HCEC 1CT (cell line): ENCODE measurements at regions not wholly inside any gene's neighbourhood (a gene's known extent, or its start where the extent isn't known, plus 50 kb on each side); places are given as distances from the start of the nearest gene placed in this dataset.
A peak's percentile ranks its signal among the peaks of the same experiment; 100 is the strongest.

Experiments used
- DNase-seq: peaks from one replicate; pipeline ENCODE4 v3.0.0-alpha.2; 2017

DNA sequence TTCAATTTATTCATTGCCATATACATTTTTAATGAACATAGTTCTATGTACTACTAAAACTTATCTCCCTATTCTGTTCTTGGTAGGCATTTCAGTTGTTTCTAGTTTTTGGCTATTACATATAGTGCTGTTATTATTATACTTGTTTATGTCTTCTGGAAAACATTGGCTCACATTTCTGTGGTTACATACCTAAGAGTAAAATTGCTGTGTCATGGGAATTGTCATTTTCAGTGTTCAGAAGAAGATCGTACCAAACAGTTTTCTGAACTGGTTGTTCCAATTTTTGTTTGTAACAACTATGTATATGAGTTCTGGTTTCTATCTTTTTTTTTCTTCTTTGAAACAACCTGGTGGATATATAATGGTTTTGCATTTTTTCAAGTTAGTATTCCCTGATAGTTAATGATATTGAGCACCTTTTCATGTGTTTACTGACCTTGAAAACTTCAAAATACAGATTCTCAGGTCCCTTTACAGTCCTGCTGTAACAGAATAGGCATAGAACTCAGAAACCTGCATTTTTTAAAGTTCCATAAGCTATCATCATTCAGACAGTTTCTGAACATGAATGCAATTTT lies 230.7 kb downstream of the JRKL start:
- peak; percentile 9 for DNase-seq

DNA sequence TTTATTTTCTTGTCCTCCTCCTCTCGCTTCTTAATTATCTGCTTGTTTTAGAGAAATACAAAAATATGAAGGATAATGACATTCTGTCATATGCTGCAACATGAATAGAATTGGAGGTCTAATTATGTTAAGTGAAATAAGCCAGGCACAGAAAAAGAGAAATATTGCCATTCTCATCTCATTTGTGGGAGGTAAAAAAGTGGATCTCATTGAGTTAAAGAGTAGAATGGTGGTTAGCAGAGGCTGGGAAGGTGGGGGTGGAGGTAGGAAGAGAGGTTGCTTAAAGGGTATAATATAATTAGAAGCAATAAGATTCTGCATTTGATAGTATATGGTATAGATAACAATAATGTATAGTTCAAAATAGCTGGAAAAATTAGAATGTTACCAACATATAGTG lies 231.3 kb downstream of the JRKL start:
- DNase-seq = no peak

DNA sequence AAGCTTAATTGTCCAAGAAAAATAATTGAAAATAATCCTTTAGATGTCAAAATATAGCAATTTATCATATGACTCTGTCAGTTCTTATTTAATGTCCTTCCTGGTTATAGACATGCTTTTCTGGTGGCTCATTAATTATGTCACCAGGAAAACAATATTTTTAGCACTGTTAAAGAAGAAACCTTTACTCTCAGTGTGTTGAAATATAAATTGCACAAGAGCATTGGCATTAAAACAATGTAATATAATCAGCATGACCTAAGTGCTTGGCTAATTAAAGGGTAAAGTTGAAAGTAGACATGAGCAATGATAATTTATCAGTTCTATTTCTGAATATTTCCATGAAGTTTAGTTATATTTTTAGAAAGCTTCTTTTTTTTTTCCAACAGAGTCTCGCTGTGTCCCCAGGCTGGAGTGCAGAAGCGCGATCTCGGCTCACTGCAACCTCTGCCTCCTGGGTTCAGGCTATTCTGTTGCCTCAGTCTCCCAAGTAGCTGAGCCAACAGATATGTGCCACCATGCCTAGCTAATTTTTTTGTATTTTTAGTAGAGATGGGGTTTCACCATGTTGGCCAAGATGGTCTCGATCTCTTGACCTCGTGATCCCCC lies 232.3 kb downstream of the JRKL start:
- DNase-seq = peak; percentile 13

GRCh38 chr11:96624126-96624525 lies 234.3 kb downstream of the JRKL start:
- DNase-seq = no peak

DNA sequence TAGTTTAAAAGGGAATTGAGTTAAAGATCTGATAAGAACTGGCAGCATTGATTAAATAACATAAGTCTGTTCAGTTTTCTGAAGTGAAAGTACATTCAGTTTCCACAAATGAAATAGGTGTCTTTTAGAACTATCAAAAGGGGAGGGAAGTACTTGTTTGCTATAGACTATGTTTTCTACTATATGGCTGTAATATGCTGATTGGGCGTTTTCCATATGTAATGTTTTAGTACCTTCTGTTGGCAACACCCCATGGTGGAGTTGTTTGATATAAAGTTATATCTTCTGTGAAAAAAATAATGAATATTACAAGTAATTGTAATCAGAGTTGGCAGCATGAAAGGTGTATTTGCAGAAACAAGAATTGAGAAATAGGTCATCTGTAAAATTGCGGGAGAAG lies 237.6 kb downstream of the JRKL start:
- no peak for DNase-seq

DNA sequence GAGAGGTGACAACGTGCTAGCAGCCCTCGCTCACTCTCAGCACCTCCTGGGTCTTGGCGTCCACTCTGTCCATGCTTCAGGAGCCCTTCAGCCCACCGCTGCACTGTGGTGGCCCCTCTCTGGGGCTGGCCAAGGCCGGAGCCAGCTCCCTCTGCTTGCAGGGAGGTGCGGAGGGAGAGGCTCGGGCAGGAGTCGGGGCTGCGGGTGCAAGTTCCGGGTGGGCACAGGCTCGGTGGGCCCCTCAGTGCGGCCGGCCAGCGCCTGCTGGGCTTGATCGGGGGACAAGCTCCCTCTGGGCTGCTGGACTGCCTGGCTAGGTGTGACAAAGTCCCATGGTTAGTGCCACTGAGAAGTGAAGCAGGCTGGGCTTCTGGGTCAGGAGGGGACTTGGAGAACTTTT lies 245.8 kb downstream of the JRKL start:
- DNase-seq = no peak

- no peak for DNase-seq
Measured at GRCh38 chr11:96641261-96641660, 251.4 kb downstream of the JRKL start.

DNA sequence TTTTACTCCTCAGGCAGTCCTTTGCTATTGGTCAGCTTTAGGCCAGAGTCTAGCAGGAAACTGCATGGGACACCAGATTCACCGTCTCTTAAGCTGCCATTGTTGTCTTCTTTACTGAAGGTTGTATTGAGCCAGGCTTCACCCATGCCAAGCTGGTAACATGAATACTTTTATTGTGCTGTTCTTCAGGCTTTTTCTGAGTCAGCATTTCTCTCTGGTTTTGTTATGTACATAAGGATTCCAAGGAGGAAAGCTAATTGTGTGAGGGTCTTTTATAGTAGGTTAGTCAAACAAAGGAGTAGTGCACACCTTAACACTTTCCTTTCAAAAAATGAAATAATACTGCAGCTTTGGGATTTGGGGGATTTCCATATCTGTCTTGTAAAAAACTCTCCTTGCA lies 252.8 kb downstream of the JRKL start:
- DNase-seq = no peak

DNA sequence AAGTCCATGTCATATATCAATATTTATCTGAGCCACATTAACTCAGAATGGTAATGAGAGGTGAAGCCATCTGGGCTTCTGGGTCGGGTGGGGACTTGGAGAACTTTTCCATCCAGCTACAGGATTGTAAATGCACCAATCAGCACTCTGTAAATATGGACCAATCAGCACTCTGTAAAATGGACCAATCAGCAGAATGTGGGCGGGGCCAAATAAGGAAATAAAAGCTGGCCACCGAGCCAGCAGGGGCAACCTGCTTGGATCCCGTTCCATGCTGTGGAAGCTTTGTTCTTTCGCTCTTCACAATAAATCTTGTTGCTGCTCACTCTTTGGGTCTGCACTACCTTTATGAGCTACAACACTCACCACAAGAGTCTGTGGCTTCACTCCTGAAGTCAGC lies 253.4 kb downstream of the JRKL start:
- no peak for DNase-seq

- no peak for DNase-seq
Measured at GRCh38 chr11:96647621-96648020, 257.8 kb downstream of the JRKL start.

- DNase-seq = no peak
Measured at GRCh38 chr11:96648991-96649390, 259.2 kb downstream of the JRKL start.

GRCh38 chr11:96652516-96652915 lies 262.7 kb downstream of the JRKL start:
- no peak for DNase-seq

DNA sequence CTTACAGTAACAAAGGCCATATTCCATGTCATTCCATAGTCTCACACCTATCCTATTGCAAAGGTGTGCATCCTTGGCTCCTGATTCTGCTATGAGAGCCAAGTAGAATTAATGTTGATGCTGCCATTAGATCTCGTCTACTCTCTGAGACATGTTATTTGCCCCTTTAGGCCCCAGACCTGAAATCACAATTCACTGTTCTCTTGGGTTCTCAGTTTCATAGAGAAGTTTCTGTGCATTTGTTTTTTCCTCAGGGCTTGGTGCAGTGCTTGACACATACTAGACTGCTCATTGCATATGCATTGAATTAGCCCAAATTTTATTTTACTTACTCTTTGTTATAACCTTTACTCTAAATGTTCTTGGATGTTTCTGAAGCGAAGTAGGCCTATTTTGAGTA lies 265.7 kb downstream of the JRKL start:
- no peak for DNase-seq

DNA sequence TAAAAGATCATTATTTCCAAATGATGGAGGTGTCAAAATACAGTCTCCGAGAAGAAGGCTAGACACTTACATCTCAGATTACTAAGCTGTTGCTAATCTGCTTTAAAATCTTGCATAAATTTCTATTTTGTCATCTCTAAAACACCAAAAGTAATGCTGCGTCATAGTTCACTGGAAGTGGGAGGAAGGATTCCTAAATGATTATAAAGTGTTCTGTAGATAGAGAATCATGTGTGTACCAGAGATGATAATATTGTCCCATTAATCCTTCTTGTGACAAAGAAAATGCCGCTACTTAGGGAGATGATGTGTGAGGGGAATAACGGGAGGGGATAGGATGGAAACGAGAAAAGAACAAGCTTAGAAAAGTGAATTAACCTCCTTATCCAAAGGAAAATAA lies 268.6 kb downstream of the JRKL start:
- DNase-seq = no peak

DNA sequence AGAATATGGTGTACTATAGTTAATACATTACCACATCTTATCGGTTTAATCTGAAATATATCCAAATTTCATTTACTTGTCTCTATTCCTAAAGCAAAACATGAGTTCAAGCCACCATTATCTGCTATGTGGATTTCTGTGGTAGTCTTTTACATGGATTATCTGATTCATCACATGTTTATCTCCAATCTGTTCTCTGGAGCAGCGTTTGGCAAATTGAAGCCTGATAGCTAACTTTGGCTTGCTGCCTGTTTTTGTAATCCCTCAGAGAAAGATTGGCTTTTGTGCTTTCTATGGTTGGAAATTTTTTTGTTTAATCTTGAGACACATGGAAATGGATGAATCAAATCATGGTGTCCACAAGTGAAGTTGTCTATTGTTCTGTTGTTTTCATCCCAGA lies 274.3 kb downstream of the JRKL start:
- no peak for DNase-seq

DNA sequence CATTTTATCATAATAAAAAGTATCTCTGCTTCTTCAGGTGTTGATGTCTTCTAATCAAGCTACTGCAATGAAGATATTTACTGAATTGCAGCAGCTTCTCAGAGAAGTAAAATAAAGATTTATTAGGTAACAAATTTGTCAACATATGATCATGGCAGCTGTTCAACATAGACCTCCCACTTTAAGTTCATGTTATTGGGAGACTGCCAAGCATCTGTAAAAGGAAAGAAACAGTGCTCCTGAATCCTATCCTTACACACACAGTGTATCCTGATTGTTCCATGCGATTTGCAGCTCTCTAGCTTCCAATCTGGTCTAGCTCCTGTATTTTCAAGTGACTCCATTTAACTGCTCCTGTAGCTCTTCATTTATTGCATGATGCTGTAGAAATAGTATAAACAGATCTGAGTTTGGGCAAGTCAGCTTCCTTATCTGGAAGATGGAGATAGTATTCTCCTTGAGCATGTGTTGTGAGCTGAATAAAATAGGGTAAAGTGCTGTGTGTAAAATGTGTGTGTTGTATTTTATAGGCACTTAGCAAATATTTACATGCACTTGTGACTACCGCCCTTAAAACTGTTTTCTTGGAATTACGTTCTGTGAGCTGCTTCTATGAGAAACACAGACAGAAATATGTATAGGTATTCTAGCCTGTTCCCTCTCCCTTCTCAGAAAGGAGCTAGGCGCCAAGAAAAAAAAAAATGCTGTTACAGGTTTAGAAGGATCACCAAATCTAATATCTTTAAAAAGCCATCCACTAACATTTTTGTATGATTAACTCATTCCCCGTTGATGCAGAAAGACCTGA lies 290.6 kb downstream of the JRKL start:
- no peak for DNase-seq

- no peak for DNase-seq
Measured at GRCh38 chr11:96681019-96681716, 291.4 kb downstream of the JRKL start.

DNA sequence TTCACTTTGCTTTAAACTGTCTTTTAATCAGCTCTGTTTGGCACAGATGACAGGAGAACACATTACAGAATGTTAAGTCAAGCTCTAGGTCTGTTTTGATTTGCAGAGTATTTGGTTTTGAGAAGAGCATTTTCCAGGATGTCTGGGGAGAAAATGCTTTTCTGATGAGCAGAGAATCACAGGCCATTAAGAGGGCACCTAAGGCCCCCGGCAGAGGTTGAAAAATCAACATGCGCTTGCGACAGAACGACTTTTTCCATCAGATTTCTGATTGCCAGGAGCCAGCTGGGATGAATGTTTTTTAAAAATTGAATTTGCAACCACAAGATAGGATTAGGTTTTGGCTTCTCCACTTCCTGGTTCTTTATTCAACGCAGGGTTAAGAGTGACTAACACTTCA lies 304.5 kb downstream of the JRKL start:
- DNase-seq = no peak

DNA sequence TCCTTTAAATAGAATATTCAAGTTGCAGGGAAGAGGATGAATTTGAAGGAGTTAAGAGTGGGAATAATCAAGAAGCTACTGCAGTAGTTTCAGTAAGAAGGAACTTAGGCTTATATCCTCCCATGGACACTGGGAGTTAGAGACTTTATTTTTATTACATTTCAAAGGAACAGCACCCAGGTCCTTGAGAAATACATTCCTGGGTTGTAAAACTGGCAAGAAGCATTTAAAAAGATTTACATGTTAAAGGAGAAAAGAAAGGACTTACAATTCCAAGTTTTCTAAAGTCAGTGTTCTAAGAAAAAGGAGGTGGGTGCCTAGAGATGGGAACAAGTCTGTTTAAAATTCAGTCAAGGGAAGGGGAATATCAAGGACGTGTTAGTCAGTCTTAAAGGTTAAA lies 306.9 kb downstream of the JRKL start:
- DNase-seq = no peak

GRCh38 chr11:96697466-96697865 lies 307.7 kb downstream of the JRKL start:
- no peak for DNase-seq

- no peak for DNase-seq
Measured at GRCh38 chr11:96704847-96705246, 315.0 kb downstream of the JRKL start.

- no peak for DNase-seq
Measured at GRCh38 chr11:96706761-96707160, 316.9 kb downstream of the JRKL start.

GRCh38 chr11:96707273-96707672 lies 317.5 kb downstream of the JRKL start:
- no peak for DNase-seq
